ENCODE measurements at regions not wholly inside any gene's neighbourhood (a gene's known extent, or its start where the extent isn't known, plus 50 kb on each side); places are given as distances from the start of the nearest gene placed in this dataset.

DNA sequence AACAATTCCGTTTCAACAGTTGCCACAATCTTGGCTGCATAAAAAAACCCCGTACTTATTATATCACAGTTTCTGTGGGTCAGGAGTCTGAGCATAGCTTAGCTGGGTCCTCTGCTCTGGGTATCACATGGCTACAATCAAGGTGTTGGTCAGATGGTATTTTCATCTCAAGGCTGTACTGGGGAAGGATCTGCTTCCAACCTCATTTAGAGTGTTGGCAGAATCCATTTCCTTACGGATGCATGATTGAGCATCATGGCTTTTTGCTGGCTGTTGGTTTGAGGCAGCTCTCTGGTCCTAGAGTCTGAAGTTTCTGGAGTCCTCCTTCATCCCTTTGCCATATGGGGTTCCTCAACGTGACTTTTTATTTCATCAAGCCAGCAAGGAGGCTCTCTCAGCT lies 177.0 kb downstream of the HAPSTR1 start:
- Histone ChIP-seq H3K4me1 (no peaks in the 10 kb centered on the region), H3K9me3 (no peaks in the 10 kb centered on the region), H3K36me3 (no peaks in the 10 kb centered on the region), H3K4me3 (no peak overlapping the region), H3K27ac (no peak overlapping the region), H3K27me3 (no peaks in the 10 kb centered on the region)
- intact Hi-C loops (cut with DNase I; ENCODE audit: low total_unique reads), result no loop called here
- DNase-seq, result no peak
- TF ChIP-seq, protein P1, sequence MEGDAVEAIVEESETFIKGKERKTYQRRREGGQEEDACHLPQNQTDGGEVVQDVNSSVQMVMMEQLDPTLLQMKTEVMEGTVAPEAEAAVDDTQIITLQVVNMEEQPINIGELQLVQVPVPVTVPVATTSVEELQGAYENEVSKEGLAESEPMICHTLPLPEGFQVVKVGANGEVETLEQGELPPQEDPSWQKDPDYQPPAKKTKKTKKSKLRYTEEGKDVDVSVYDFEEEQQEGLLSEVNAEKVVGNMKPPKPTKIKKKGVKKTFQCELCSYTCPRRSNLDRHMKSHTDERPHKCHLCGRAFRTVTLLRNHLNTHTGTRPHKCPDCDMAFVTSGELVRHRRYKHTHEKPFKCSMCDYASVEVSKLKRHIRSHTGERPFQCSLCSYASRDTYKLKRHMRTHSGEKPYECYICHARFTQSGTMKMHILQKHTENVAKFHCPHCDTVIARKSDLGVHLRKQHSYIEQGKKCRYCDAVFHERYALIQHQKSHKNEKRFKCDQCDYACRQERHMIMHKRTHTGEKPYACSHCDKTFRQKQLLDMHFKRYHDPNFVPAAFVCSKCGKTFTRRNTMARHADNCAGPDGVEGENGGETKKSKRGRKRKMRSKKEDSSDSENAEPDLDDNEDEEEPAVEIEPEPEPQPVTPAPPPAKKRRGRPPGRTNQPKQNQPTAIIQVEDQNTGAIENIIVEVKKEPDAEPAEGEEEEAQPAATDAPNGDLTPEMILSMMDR (IDR thresholded peaks at IDR 0.05), result no peak
- no peak for TF ChIP-seq POLR2A (IDR thresholded peaks at IDR 0.05)

DNA sequence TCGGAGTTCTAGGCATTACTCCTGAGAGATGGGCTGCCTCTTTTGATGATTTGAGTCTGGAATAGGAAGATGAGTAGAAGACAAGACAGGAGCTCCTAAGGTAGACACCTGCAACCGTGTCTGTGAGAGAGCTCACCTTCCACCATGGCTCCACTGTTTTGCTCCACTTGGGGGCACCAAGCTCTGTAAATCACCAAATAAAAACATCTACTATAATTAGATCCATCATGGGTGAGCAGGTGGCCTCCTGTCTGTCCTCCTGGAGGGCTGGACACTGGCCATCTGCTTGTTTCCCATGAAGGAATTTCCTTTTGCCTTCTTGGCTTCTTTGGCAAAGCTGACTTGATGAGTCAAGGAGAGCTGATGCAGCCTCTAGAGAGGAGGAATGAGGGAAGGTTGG lies 179.0 kb downstream of the HAPSTR1 start:
- H3K27me3 ChIP-seq, result no peaks in the 10 kb centered on the region
- no peak overlapping the region for H3K27ac ChIP-seq
- H3K9me3 ChIP-seq, result no peaks in the 10 kb centered on the region
- no peak for TF ChIP-seq POLR2A (IDR thresholded peaks at IDR 0.05)
- TF ChIP-seq, protein P1 (IDR thresholded peaks at IDR 0.05), result no peak
- DNase-seq, result no peak
- intact Hi-C loops (cut with DNase I; ENCODE audit: low total_unique reads), result no loop called here
- no peaks in the 10 kb centered on the region for H3K4me1 ChIP-seq
- H3K4me3 ChIP-seq, result no peak overlapping the region
- H3K36me3 ChIP-seq, result no peaks in the 10 kb centered on the region

DNA sequence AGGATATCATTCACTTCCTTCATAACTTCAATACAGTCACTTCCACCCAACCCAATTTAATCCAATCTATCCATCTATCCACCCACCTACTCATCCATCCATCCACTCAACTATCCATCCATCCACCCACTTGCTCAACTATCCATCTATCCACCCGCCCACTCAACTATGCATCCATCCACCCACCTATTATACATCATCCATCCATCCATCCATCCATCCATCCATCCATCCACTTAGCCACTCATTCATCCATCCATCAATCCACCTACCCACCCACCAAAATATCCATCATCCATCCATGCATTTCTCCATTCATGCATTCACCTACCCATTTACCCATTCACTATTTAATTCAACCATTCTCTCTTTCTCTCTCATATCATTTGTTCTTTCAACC lies 179.5 kb downstream of the HAPSTR1 start:
- no peak for DNase-seq
- Histone ChIP-seq H3K27ac (no peak overlapping the region), H3K9me3 (no peaks in the 10 kb centered on the region), H3K36me3 (no peaks in the 10 kb centered on the region), H3K4me3 (no peak overlapping the region), H3K4me1 (no peaks in the 10 kb centered on the region), H3K27me3 (no peaks in the 10 kb centered on the region)
- intact Hi-C loops (cut with DNase I; ENCODE audit: low total_unique reads), result no loop called here
- TF ChIP-seq POLR2A (IDR thresholded peaks at IDR 0.05), result no peak
- TF ChIP-seq, protein P1 (IDR thresholded peaks at IDR 0.05), result no peak

DNA sequence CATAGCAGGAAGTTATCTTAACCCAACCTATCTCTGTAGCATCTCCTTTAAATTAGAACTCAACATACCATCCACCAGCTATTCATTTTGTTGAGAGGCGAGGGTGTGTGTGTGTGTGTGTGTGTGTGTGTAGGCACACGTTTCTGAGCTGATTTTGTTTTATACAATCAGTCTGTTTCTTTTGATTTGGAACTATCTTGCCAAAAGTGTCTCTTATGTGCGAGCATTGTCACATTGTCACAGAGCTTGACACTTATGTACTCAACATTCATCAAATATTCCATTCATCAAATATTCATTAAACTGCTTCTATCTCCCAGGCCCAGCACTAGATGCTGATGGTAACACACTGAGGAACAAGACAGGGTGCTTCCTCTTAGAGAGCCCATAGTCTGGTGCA lies 180.4 kb downstream of the HAPSTR1 start:
- Histone ChIP-seq H3K4me3 (no peak overlapping the region), H3K36me3 (no peaks in the 10 kb centered on the region), H3K9me3 (no peaks in the 10 kb centered on the region), H3K27ac (no peak overlapping the region), H3K4me1 (no peaks in the 10 kb centered on the region), H3K27me3 (no peaks in the 10 kb centered on the region)
- TF ChIP-seq POLR2A (IDR thresholded peaks at IDR 0.05), result no peak
- TF ChIP-seq, protein P1 (IDR thresholded peaks at IDR 0.05), result no peak
- no peak for DNase-seq
- intact Hi-C loops (cut with DNase I; ENCODE audit: low total_unique reads), result no loop called here

DNA sequence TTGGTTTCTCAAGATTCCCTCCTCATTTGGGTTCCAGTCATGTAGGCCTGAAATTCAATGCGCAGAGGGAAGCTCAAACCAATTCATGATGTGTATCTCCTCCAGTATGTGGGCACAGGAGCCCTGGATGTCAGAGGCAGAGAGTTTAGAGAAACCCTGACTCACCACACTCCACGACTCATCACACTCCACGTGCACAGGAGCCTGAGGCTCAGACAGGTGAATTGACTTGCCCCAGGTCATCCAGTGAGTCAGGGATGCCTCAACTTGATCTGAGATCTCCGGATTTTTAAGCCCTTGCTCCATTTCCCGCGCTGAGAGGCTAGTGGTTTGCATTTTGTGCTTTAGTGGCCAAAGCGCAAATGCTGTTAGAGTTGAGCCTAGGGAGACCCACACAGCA lies 183.9 kb downstream of the HAPSTR1 start:
- no peak overlapping the region for H3K27ac ChIP-seq
- no peaks in the 10 kb centered on the region for H3K4me1 ChIP-seq
- no peaks in the 10 kb centered on the region for H3K27me3 ChIP-seq
- no peak for DNase-seq
- H3K4me3 ChIP-seq, result no peak overlapping the region
- intact Hi-C loops (cut with DNase I; ENCODE audit: low total_unique reads), result no loop called here
- no peaks in the 10 kb centered on the region for H3K36me3 ChIP-seq
- TF ChIP-seq POLR2A (IDR thresholded peaks at IDR 0.05), result no peak
- H3K9me3 ChIP-seq, result no peaks in the 10 kb centered on the region

DNA sequence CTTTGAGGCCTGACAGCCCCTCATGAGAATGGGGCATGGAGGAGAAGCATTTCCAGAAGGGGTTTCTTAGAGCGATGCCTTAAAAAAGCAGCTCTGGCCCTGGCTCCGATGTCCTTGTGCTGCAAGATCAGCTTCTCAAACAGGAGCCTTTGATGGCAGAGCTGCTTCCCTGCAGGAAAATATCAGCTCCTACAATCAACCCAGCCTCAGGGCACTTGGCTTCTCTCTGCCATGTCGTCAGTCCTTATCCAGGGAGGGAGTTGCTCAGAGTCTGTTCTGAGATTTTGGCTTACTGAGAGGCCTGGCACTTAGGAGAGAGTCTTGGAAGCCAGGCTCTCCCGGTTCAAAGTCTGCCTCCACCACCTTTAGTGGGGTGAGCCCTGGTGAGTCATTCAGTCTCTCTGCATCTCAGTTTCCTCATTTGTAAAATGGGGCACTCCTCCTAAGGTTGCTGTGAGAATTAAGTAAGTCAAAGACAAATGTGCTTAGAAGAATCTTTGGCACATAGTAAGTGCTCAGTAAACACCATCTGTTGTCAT lies 184.4 kb downstream of the HAPSTR1 start:
- Histone ChIP-seq H3K4me3 (no peak overlapping the region), H3K9me3 (no peaks in the 10 kb centered on the region), H3K4me1 (no peaks in the 10 kb centered on the region), H3K36me3 (no peaks in the 10 kb centered on the region), H3K27me3 (no peaks in the 10 kb centered on the region), H3K27ac (no peak overlapping the region)
- TF ChIP-seq POLR2A (IDR thresholded peaks at IDR 0.05), result no peak
- TF ChIP-seq, protein P1 (IDR thresholded peaks at IDR 0.05), result no peak
- DNase-seq, result no peak
- intact Hi-C loops (cut with DNase I; ENCODE audit: low total_unique reads), result no loop called here

Data from uterus (tissue), 3 donors.